ENCODE measurements at regions not wholly inside any gene's neighbourhood (a gene's known extent, or its start where the extent isn't known, plus 50 kb on each side); places are given as distances from the start of the nearest gene placed in this dataset.
"Not testable (repeated sequence)": the region's sequence is repeated elsewhere in the genome, so short reads cannot be mapped to it uniquely, and the experiment has no call there.

- no peak for DNase-seq (ENCODE audit: low spot score)
Observed at GRCh38 chr3:145427355-145427754, 733.6 kb downstream of the PLOD2 start.

GRCh38 chr3:145429546-145429945 is 731.4 kb downstream of the PLOD2 start:
- no peak for DNase-seq (ENCODE audit: low spot score)

DNA sequence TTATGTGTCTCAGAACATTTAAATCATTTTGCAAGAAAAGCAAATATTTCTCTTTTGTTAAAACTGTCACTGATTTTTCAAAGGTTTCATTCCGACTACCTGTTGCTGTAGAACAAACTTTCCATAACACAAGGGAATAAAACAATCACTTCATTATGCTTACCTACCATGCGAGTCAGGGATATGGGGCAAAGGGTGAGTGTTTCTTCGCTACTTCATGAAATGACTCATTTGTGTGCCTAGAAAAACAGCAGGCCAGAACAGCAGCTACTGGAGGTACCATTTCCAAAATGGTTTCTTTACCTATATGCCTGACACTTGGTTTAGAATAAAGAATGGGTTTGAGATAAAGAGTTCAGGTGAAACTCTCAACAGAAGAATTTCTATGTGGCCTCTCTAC is 712.5 kb downstream of the PLOD2 start:
- no peak for DNase-seq (ENCODE audit: low spot score)

DNA sequence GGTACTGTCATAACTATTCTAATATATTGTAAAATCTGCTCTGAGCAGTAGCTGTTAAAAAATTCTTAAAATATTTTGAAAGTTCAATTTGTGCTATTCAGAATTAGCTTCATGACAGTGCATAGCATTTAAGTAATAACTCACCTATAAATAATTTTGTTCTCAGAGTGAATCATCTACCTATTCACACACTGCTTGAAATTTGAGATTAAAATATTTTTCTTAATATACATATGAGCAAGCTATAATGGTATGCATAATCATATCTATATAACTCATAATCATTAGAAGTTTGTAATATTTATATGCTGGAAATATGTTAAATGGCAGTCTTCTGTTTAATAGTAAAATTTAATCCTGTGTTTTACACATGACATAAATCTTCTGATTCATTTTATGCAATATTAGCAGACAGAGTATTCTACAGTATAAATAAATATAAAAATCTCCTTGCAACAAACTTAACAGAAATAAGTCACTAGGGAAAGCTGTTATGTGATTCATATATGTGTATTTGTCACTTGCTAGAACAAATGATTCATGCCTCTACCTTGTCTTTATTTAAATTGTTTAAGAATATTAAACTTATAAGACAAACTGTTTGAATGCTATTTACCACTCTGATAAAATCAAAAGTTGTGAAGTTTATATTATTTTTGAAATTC is 710.8 kb downstream of the PLOD2 start:
- no peak for DNase-seq (ENCODE audit: low spot score)

DNA sequence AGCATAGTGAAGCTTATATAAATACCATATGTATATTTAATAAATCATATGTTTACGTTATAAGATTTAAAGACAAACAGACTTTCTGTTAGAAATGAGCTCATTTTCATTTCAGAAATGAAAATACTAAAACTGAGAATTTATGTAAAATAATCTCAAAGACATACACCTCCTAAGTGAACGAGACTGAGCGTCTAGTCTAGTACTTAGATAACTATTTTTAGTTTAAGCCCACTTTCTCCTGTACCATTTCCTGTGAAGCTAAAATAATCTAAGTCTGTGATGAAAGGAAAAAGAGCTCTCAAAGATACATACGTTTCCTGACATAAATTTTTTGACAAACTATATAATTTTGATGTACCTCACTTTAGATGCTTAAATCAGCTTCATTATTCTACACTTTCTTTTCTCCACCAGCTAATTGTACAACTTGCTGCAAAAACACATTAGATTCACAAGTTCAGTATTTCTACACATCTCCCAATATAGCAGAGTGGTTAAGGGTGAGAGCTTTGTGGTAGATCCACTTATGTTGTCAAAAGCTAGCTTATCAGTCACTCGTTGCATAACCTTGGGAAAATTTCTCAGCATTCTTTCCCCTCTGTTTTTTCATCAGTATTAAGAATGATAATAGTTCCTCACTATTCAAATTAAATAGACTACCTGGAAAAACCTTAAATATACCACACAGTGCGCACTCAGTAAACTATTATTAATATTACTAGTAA is 703.0 kb downstream of the PLOD2 start:
- DNase-seq (ENCODE audit: low spot score) = no peak

- not testable (repeated sequence) for DNase-seq (ENCODE audit: low spot score)
Observed at GRCh38 chr3:145459681-145460080, 701.3 kb downstream of the PLOD2 start.

- no peak for DNase-seq (ENCODE audit: low spot score)
Observed at GRCh38 chr3:145471976-145472375, 689.0 kb downstream of the PLOD2 start.

GRCh38 chr3:145482735-145483134 is 678.2 kb downstream of the PLOD2 start:
- DNase-seq (ENCODE audit: low spot score) = not testable (repeated sequence)

DNA sequence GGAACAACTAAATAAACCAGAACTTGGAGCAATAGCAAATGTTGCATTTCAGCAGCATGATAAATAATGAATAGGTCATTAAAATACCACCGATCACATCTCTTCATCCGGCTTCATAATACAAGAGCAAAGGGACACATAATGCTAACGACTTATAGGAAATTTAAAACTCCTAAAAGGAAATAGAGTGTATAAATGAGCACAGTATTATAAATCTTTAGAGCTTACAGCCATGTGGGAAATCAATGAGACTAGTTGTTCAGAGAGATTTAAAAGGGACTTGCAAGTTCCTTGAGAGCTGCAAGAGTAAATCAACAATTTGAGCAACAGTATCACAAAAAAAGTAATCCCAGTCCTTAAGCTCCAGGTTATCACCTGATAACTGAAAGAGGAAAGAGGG is 677.0 kb downstream of the PLOD2 start:
- DNase-seq (ENCODE audit: low spot score) = no peak

DNA sequence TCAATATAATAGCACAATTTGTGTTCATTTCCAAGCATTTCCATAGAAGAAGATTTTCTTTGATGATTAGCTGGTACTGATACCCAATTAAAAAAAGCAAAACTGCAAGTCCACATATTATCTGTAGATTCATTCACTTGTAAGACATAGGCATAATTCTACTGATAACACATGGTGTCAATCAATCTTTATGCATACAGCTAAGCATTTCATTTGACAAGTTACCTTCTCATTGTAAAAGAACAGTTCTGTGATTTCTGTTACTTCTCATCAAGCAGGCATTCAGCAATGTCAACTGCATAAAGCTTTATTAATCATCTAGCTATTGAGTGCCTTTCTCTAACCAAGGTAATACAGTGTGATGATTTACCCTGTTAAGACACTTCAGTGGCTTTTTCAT is 672.0 kb downstream of the PLOD2 start:
- no peak for DNase-seq (ENCODE audit: low spot score)

DNA sequence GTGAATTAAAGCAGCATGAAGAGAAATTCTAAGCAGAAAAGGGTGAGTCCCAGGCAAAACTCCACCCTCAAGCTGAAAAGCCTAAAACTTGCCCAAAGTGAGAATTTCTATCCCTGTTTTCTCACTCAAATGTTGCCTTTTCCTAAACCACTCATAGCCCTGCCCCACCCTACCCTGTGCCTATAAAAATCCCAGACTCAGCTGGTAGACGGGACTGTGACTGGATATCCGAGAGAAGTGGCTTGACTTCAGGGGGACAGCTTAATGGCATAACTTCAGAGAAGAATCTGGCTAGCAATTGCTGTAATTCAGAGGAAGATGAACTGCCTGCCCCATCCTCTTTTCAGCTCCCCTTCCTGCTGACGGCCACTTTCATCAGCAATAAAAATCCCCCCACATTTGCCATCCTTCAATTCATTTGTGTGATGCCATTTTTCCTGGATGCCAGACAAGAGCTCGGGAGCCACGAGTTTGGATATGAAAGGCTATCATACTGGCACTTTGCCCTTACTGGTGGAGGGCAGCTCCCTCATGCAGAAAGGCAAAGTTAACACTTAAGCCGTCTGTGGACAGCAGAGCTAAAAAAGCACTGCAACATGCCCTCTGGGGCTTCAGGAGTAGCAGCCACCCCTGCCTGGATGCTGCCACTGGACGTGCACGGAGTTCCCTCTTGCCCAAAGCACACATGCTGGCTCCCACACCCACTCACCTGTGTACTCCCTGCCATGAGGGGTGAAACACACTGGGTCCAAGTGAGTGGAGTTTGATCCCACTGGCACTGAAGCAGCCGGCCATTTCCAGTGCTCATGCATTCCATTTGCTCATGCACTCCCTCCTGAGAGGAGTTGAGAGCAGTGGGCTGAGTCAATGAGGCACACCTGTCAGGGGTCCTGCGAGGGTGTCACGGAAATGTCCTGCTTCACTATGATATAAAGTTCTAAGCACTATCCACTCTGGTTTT is 670.6 kb downstream of the PLOD2 start:
- no peak for DNase-seq (ENCODE audit: low spot score)

GRCh38 chr3:145492456-145492855 is 668.5 kb downstream of the PLOD2 start:
- DNase-seq (ENCODE audit: low spot score) = no peak

DNA sequence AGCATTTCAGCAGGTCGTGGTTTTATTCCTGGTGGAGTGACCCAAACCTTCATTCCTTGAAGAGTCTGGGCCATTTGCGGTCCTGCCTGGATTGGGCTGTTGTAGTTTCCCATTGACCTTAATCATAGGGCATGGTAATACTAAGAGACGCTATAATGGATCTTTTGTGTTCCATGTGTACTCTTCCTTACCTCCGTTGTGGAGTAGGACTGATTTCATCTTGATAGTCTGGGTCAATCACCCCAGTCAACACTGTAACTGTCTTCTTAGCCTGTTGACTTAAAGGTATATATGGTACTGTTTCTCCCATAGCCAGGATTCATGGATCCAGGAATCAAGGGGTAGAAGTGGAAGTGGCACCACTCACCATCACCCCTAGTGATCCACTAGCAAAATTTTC is 643.6 kb downstream of the PLOD2 start:
- DNase-seq (ENCODE audit: low spot score) = not testable (repeated sequence)

- no peak for DNase-seq (ENCODE audit: low spot score)
Observed at GRCh38 chr3:145518639-145519038, 642.3 kb downstream of the PLOD2 start.

DNA sequence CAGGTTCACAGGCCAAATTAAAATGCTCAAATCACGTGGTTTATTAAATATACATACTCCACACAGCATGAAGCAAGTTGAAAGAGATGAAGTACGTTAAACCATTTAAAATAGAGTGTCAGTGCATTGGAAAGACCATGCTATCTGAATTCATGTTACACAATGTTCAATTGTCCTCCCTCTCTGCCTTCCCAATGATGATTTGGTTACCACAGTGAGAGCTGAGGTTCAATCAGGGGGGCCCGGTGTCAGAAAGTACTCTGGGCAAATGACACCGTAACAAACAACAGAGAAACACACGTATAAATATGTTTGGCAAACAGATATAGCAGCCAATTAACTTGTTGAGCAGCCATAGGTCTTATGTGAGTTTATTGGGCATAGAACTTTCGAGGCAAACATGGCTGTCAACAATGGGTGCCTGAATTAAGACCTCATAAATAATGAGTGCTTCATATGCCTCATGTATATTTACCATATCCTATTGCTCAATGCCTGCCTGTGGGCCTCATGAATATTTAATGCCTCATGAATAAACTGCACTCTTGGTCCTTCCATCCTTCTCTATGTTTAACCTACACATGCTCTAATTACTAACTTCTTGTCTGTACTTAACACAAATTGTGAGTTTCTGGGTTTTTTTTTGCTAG is 641.5 kb downstream of the PLOD2 start:
- no peak for DNase-seq (ENCODE audit: low spot score)

DNA sequence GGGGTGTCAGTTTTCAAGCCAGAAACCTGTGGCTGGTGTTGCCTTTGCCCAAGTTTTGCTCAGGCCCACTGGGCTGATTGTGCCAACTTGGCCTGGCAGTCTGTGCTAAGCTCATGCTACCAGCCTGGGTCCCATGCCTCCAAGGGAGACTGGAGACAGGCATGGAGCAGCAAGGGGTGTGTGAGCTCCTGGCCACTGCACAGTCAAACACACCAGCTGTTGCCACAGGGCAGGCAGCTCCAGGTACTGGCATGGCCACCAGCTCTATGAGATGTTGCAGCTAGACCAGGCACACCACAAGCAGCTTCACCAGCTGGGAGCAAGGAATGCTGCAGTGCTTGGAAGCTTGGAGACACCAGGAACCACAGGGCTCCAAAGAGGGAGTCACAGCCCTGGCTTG is 638.8 kb downstream of the PLOD2 start:
- no peak for DNase-seq (ENCODE audit: low spot score)

- DNase-seq (ENCODE audit: low spot score) = no peak
Observed at GRCh38 chr3:145522893-145523651, 637.9 kb downstream of the PLOD2 start.

- no peak for DNase-seq (ENCODE audit: low spot score)
Observed at GRCh38 chr3:145531548-145531947, 629.4 kb downstream of the PLOD2 start.

DNA sequence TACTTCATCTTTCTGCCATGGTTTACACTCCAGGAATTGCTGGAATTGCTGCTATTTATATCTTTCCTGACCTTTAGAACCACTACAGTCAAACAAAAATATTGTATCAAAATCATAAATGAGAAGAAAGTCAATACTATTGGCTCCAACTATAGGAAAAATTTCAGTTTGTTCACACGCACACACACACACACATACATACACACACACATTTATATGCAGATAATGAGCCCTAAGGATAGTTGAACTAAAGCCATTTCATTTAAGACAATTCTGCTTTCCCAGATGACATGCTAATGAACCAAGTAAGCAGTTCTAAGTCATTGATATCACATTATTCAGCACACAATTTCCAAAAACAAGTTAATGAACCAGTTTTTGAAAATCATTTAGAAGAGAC is 627.3 kb downstream of the PLOD2 start:
- no peak for DNase-seq (ENCODE audit: low spot score)

GRCh38 chr3:145536461-145536860 is 624.5 kb downstream of the PLOD2 start:
- no peak for DNase-seq (ENCODE audit: low spot score)

GRCh38 chr3:145550522-145550921 is 610.5 kb downstream of the PLOD2 start:
- no peak for DNase-seq (ENCODE audit: low spot score)

Measured in NAMALWA (cell line).